SK-N-SH (cell line): ENCODE measurements at regions not wholly inside any gene's neighbourhood (a gene's known extent, or its start where the extent isn't known, plus 50 kb on each side); places are given as distances from the start of the nearest gene placed in this dataset.

Experiments used
- CTCF ChIA-PET: fragments of 300-600, 350-600 bp; formaldehyde crosslinking; extraction: SDS; loops from one replicate; lab custom pipeline; 2021; lab: Yijun Ruan, JAX
- POLR2A ChIA-PET: fragments of 350-600 bp; sonication (Branson Sonifier 250); formaldehyde crosslinking; extraction: SDS; loops from one replicate; lab custom pipeline; 2020; ENCODE audit warnings: antibody characterized with exemption, inconsistent platforms; lab: Yijun Ruan, JAX
- DNase-seq: peaks from one replicate; pipeline ENCODE4 v3.0.0; 2012
- H2AFZ ChIP-seq: fragments of 200-600 bp; sonication (generic); 2 replicates; pipeline ENCODE4 v1.8.1; 2016; ENCODE audit warnings: antibody characterized with exemption, mild to moderate bottlenecking, low read depth
- H3F3A ChIP-seq: fragments of 200-600 bp; sonication (generic); replicated peaks from 2 replicates; pipeline ENCODE3; 2016; ENCODE audit warnings: antibody characterized with exemption, mild to moderate bottlenecking; ENCODE audit not compliant: insufficient read depth
- H3K27ac ChIP-seq, 2 experiments: fragments of 200-500 bp in 1 of 2; fragments of 200-600 bp in 1 of 2; sonication (Bioruptor generic) in 1 of 2; sonication (generic), shearing (Covaris generic) in 1 of 2; 2 replicates each; pipeline versions ENCODE4 v1.5.1 to v1.6.1; 2014 to 2016; ENCODE audit warnings: low read depth in 2 of 2, inconsistent platforms in 1 of 2, low read length in 1 of 2, mild to moderate bottlenecking in 1 of 2, mixed read lengths in 1 of 2
- H3K27me3 ChIP-seq: fragments of 200-600 bp; sonication (generic), shearing (Covaris generic); 2 replicates; pipeline ENCODE4 v1.6.1; 2016; ENCODE audit warnings: mixed run types; ENCODE audit not compliant: insufficient read depth
- H3K36me3 ChIP-seq, 2 experiments: fragments of 200-500 bp in 1 of 2; fragments of 200-600 bp in 1 of 2; sonication (Bioruptor generic) in 1 of 2; sonication (generic) in 1 of 2; replicated peaks in 1 of 2; 2 replicates each; pipeline versions ENCODE3 to v1.5.1; 2014 to 2016; ENCODE audit warnings: low read length in 1 of 2, mild to moderate bottlenecking in 1 of 2; ENCODE audit not compliant: insufficient read depth in 2 of 2, control insufficient read depth in 1 of 2
- H3K4me1 ChIP-seq, 2 experiments: fragments of 200-500 bp in 1 of 2; fragments of 200-600 bp in 1 of 2; sonication (Bioruptor generic) in 1 of 2; sonication (generic), shearing (Covaris generic) in 1 of 2; 2 replicates each; pipeline versions ENCODE4 v1.5.1 to v1.6.1; 2014 to 2016; ENCODE audit warnings: low read depth in 1 of 2, low read length in 1 of 2, mixed run types in 1 of 2; ENCODE audit not compliant: insufficient read depth in 2 of 2, control insufficient read depth in 1 of 2
- H3K4me2 ChIP-seq: fragments of 200-600 bp; sonication (generic), shearing (Covaris generic); 2 replicates; pipeline ENCODE4 v1.6.1; 2017; ENCODE audit warnings: mixed run types
- H3K4me3 ChIP-seq, 2 experiments: fragments of 200-500 bp in 1 of 2; fragments of 200-600 bp in 1 of 2; sonication (Bioruptor generic) in 1 of 2; sonication (generic), shearing (Covaris generic) in 1 of 2; 2 replicates each; pipeline versions ENCODE4 v1.5.1 to v1.8.1; 2014 to 2016; ENCODE audit warnings: low read depth in 2 of 2, inconsistent platforms in 1 of 2, low read length in 1 of 2, mild to moderate bottlenecking in 1 of 2, mixed read lengths in 1 of 2, moderate library complexity in 1 of 2
- H3K79me2 ChIP-seq: fragments of 200-600 bp; sonication (generic); 2 replicates; pipeline ENCODE4 v1.8.1; 2017; ENCODE audit warnings: mild to moderate bottlenecking; ENCODE audit not compliant: insufficient read depth
- H3K9ac ChIP-seq: fragments of 200-600 bp; sonication (generic); 2 replicates; pipeline ENCODE4 v1.6.1; 2017; ENCODE audit warnings: mixed run types
- H3K9me2 ChIP-seq: fragments of 200-600 bp; sonication (generic); 2 replicates; pipeline ENCODE4 v1.6.1; 2017; ENCODE audit warnings: mixed run types
- H3K9me3 ChIP-seq: fragments of 200-600 bp; sonication (generic); 2 replicates; pipeline ENCODE4 v1.6.1; 2017; ENCODE audit warnings: mixed run types, mild to moderate bottlenecking, moderate library complexity
- H4K20me1 ChIP-seq: fragments of 200-600 bp; sonication (generic); 2 replicates; pipeline ENCODE4 v1.6.1; 2017; ENCODE audit warnings: mild to moderate bottlenecking, mixed run types; ENCODE audit not compliant: insufficient read depth
- CHD2 ChIP-seq: fragments of 150-350 bp; IDR thresholded peaks from 2 replicates; pipeline ENCODE4 v1.6.1; 2018; ENCODE audit warnings: low read length; ENCODE audit not compliant: partially characterized antibody
- ELF1 ChIP-seq: IDR thresholded peaks from 2 replicates; pipeline ENCODE4 v1.4.0; 2012
- FOSL2 ChIP-seq: IDR thresholded peaks from 2 replicates; pipeline ENCODE4 v1.4.0; 2012; ENCODE audit warnings: low read depth, mild to moderate bottlenecking, moderate library complexity, borderline replicate concordance
- GATA2 ChIP-seq: sonication (generic); formaldehyde crosslinking; IDR thresholded peaks from 2 replicates; pipeline ENCODE4 v1.5.0; 2020; ENCODE audit warnings: mild to moderate bottlenecking, missing genetic modification reagents
- JUND ChIP-seq: IDR thresholded peaks from 2 replicates; pipeline ENCODE4 v1.4.0; 2012
- NRF1 ChIP-seq: IDR thresholded peaks from 2 replicates; pipeline ENCODE4 v1.6.1; 2012; ENCODE audit warnings: low read depth, mild to moderate bottlenecking, low read length
- RFX5 ChIP-seq: IDR thresholded peaks from 2 replicates; pipeline ENCODE4 v1.6.1; 2012; ENCODE audit warnings: mild to moderate bottlenecking, improper control_type of control experiment, low read length
- RXRA ChIP-seq: IDR thresholded peaks from 2 replicates; pipeline ENCODE4 v1.4.0; 2012; ENCODE audit warnings: low read depth, mild to moderate bottlenecking, borderline replicate concordance
- SMC3 ChIP-seq: IDR thresholded peaks from 2 replicates; pipeline ENCODE4 v1.6.1; 2012; ENCODE audit warnings: low read depth, low read length, improper control_type of control experiment
- ZBTB33 ChIP-seq: IDR thresholded peaks from 2 replicates; pipeline ENCODE4 v1.4.0; 2012; ENCODE audit warnings: low read depth, borderline replicate concordance
- WGBS: methylation state at CpG from one replicate; pipeline ENCODE4 v1.1.6; 2017; ENCODE audit warnings: low lambda C conversion rate; 5-methylcytosine and 5-hydroxymethylcytosine counted together

- Histone ChIP-seq H3K9me3 (no peaks in the 10 kb centered on the region), H3K79me2 (no peaks in the 10 kb centered on the region), H3K36me3 (no peaks in the 10 kb centered on the region), H3K4me2 (no peak overlapping the region), H4K20me1 (no peaks in the 10 kb centered on the region), H3K4me1 (peaks cover 0 to 2% of the 10 kb centered on the region in 2 experiments; a peak in 1 of 4 replicates), H2AFZ (0 out of 2 replicates have a peak overlapping the region, but pooled peaks have one; percentile 17), H3K4me3 (no peak overlapping the region)
- CTCF ChIA-PET = no interaction called here
- WGBS = 64% methylated on average over 4 of the region's 4 CpGs
- TF ChIP-seq JUND (no peak), GATA2 (CRISPR knock-in tag) (no peak), RFX5 (no peak)
- TF ChIP-seq, all 33 proteins: peak for 0
- H3K27ac ChIP-seq = peak overlapping the region in 1 of 2 experiments; percentile 55; a peak in 1 of 4 replicates
- H3K9me2 ChIP-seq = no peaks in the 10 kb centered on the region
- no peak overlapping the region for H3K9ac ChIP-seq
- no peaks in the 10 kb centered on the region for H3K27me3 ChIP-seq
- POLR2A ChIA-PET = no interaction called here
- H3F3A ChIP-seq = no peaks in the 10 kb centered on the region
- no peak for DNase-seq
These were observed 112.8 kb downstream of the DLEU7 start for GRCh38 chr13:50730496-50731351.

GRCh38 chr13:50731400-50731799, 112.1 kb downstream of the DLEU7 start:
- DNase-seq = no peak
- Histone ChIP-seq H3K4me2 (no peak overlapping the region), H3K4me1 (peaks cover 0 to 2% of the 10 kb centered on the region in 2 experiments; a peak in 1 of 4 replicates), H4K20me1 (no peaks in the 10 kb centered on the region), H2AFZ (0 out of 2 replicates have a peak overlapping the region, but pooled peaks have one; percentile 17), H3F3A (no peaks in the 10 kb centered on the region), H3K4me3 (no peak overlapping the region), H3K27me3 (no peaks in the 10 kb centered on the region), H3K27ac (peak overlapping the region in 1 of 2 experiments; percentile 55; a peak in 1 of 4 replicates), H3K9ac (no peak overlapping the region), H3K9me3 (no peaks in the 10 kb centered on the region), H3K9me2 (no peaks in the 10 kb centered on the region), H3K36me3 (no peaks in the 10 kb centered on the region), H3K79me2 (no peaks in the 10 kb centered on the region)
- TF ChIP-seq SMC3 (no peak), CHD2 (no peak), ELF1 (no peak), RXRA (no peak), FOSL2 (no peak), ZBTB33 (no peak), JUND (no peak), NRF1 (no peak)
- CTCF ChIA-PET = no interaction called here
- POLR2A ChIA-PET = no interaction called here
